HCT116 (cell line): ENCODE measurements at regions not wholly inside any gene's neighbourhood (a gene's known extent, or its start where the extent isn't known, plus 50 kb on each side); places are given as distances from the start of the nearest gene placed in this dataset.

Experiments
- ATAC-seq: fragments of 200-7000 bp; cut with Tn5 transposase; 2 replicates; pipeline ENCODE4 v1.9.1; 2020; ENCODE audit warnings: mild to moderate bottlenecking, moderate library complexity
- BruUV-seq: library from RNA; stranded (reverse); fragments of 400-500 nt; replicated peaks from 2 replicates; lab custom pipeline; 2021; lab: Mats Ljungman, UMichigan
- CTCF ChIA-PET: fragments of 300-600 bp; sonication (Branson Sonifier 250); formaldehyde crosslinking; loops from one replicate; lab custom pipeline; 2021; ENCODE audit warnings: antibody characterized with exemption; lab: Charles Lee
- POLR2A ChIA-PET: fragments of 300-600, 350-600 bp; sonication (Branson Sonifier 250); formaldehyde crosslinking; loops from one replicate; lab custom pipeline; 2021; ENCODE audit warnings: antibody characterized with exemption; lab: Charles Lee
- RAD21 ChIA-PET, 2 experiments: fragments of 300-600 bp; sonication (Branson Sonifier 250); formaldehyde crosslinking; loops; one replicate each; lab custom pipeline; 2023; ENCODE audit warnings: low total read pairs in 2 of 2; ENCODE audit not compliant: uncharacterized antibody in 2 of 2, unreplicated experiment in 2 of 2, low non-redundant PET in 1 of 2; lab: Charles Lee
- DNase-seq: peaks from one replicate; pipeline ENCODE4 v3.0.0-alpha.2; 2010; ENCODE audit warnings: low read depth, low spot score
- H2AFZ ChIP-seq: fragments of 200-600 bp; shearing (Covaris generic), sonication (generic); 2 replicates; pipeline ENCODE4 v1.6.1; 2017; ENCODE audit warnings: low read depth, mixed run types, mixed read lengths, antibody characterized with exemption, low read length; ENCODE audit not compliant: poor library complexity, severe bottlenecking
- H3K27ac ChIP-seq: 2 replicates; pipeline ENCODE4 v1.5.1; 2012; ENCODE audit warnings: low read depth, low read length
- H3K27me3 ChIP-seq: fragments of 200-600 bp; sonication (generic); 2 replicates; pipeline ENCODE4 v1.6.1; 2016; ENCODE audit warnings: mixed run types, low read length, mixed read lengths; ENCODE audit not compliant: insufficient read depth
- H3K36me3 ChIP-seq, 2 experiments: fragments of 200-500 bp in 1 of 2; fragments of 200-600 bp in 1 of 2; sonication (Bioruptor generic) in 1 of 2; sonication (generic) in 1 of 2; 2 replicates each; pipeline versions ENCODE4 v1.5.1 to v1.6.1; 2014 to 2016; ENCODE audit warnings: low read length in 2 of 2, inconsistent platforms in 1 of 2, mixed read lengths in 1 of 2, mixed run types in 1 of 2; ENCODE audit not compliant: insufficient read depth in 2 of 2, control insufficient read depth in 1 of 2
- H3K4me1 ChIP-seq, 2 experiments: fragments of 200-600 bp in 1 of 2; sonication (generic) in 1 of 2; 2 replicates each; pipeline versions ENCODE4 v1.5.1 to v1.6.1; 2012 to 2017; ENCODE audit warnings: low read length in 2 of 2, inconsistent platforms in 1 of 2, mild to moderate bottlenecking in 1 of 2, mixed read lengths in 1 of 2, mixed run types in 1 of 2, moderate library complexity in 1 of 2; ENCODE audit not compliant: insufficient read depth in 2 of 2, control insufficient read depth in 1 of 2
- H3K4me2 ChIP-seq: fragments of 200-600 bp; sonication (generic); 2 replicates; pipeline ENCODE4 v1.6.1; 2017; ENCODE audit warnings: mixed run types, low read length, mixed read lengths
- H3K4me3 ChIP-seq, 2 experiments: fragments of 200-600 bp in 1 of 2; sonication (generic) in 1 of 2; replicated peaks in 1 of 2; 2 replicates each; pipeline ENCODE4 v1.5.1; 2011 to 2016; ENCODE audit warnings: low read length in 2 of 2, control low read depth in 1 of 2, low read depth in 1 of 2, mild to moderate bottlenecking in 1 of 2, mixed read lengths in 1 of 2, mixed run types in 1 of 2
- H3K79me2 ChIP-seq: fragments of 200-600 bp; sonication (generic); 2 replicates; pipeline ENCODE4 v1.6.1; 2017; ENCODE audit warnings: mild to moderate bottlenecking, mixed run types, low read length, moderate library complexity, mixed read lengths; ENCODE audit not compliant: insufficient read depth
- H3K9ac ChIP-seq: fragments of 200-600 bp; sonication (generic); 2 replicates; pipeline ENCODE4 v1.6.1; 2016; ENCODE audit warnings: low read length, mixed read lengths
- H3K9me2 ChIP-seq: fragments of 200-600 bp; sonication (generic), shearing (Covaris generic); 2 replicates; pipeline ENCODE4 v1.6.1; 2017; ENCODE audit warnings: mixed run types, mild to moderate bottlenecking, moderate library complexity; ENCODE audit not compliant: insufficient read depth
- H3K9me3 ChIP-seq, 2 experiments: fragments of 200-500 bp in 1 of 2; fragments of 200-600 bp in 1 of 2; sonication (Bioruptor generic) in 1 of 2; sonication (generic) in 1 of 2; 2 replicates each; pipeline ENCODE4 v1.6.1; 2014 to 2017; ENCODE audit warnings: low read length in 2 of 2, mixed read lengths in 2 of 2, inconsistent platforms in 1 of 2, low read depth in 1 of 2, mild to moderate bottlenecking in 1 of 2, mixed run types in 1 of 2, moderate library complexity in 1 of 2; ENCODE audit not compliant: control insufficient read depth in 1 of 2, insufficient read depth in 1 of 2
- H4K20me1 ChIP-seq: fragments of 200-600 bp; sonication (generic), shearing (Covaris generic); 2 replicates; pipeline ENCODE4 v1.6.1; 2017; ENCODE audit warnings: mixed run types, mild to moderate bottlenecking, moderate library complexity; ENCODE audit not compliant: insufficient read depth
- ATF3 ChIP-seq: IDR thresholded peaks from 2 replicates; pipeline ENCODE4 v1.6.1; 2012
- CEBPB ChIP-seq: IDR thresholded peaks from 2 replicates; pipeline ENCODE4 v1.6.1; 2012; ENCODE audit warnings: low read depth
- CTCF ChIP-seq, 3 experiments: fragments of 200-600 bp in 1 of 3; sonication (generic) in 1 of 3; IDR thresholded peaks in 2 of 3; conservative IDR thresholded peaks in 1 of 3; 2 replicates each; pipeline ENCODE4 v1.5.1; 2012 to 2017; ENCODE audit warnings: low read depth in 2 of 3, low read length in 2 of 3, antibody characterized with exemption in 1 of 3, borderline replicate concordance in 1 of 3, control low read depth in 1 of 3, mild to moderate bottlenecking in 1 of 3, mixed read lengths in 1 of 3, mixed run types in 1 of 3, moderate library complexity in 1 of 3; ENCODE audit not compliant: insufficient read depth in 1 of 3
- EGR1 ChIP-seq: IDR thresholded peaks from 2 replicates; pipeline ENCODE4 v1.6.1; 2012; ENCODE audit warnings: low read depth
- ELF1 ChIP-seq: IDR thresholded peaks from 2 replicates; pipeline ENCODE4 v1.6.1; 2012; ENCODE audit warnings: low read depth, borderline replicate concordance
- EZH2 ChIP-seq: fragments of 200-600 bp; sonication (generic); IDR thresholded peaks from 2 replicates; pipeline ENCODE4 v1.6.1; 2017; ENCODE audit warnings: antibody characterized with exemption, mixed run types
- intact Hi-C: fragments of 100-400 bp; cut with micrococcal nuclease; formaldehyde crosslinking; loops from 2 replicates; pipeline ENCODE4 v1.10.0; 2022
- TF ChIP-seq, protein P1 (sequence below): IDR thresholded peaks from 2 replicates; pipeline ENCODE4 v1.6.1; 2012
- TF ChIP-seq, protein P2 (sequence below): IDR thresholded peaks from 2 replicates; pipeline ENCODE4 v1.6.1; 2012; ENCODE audit warnings: low read depth

GRCh38 chr9:12094046-12094445, 599.1 kb upstream of the TYRP1 start:
- no peak overlapping the region for H2AFZ ChIP-seq
- H3K79me2 ChIP-seq: no peaks in the 10 kb centered on the region
- H3K9ac ChIP-seq: no peak overlapping the region
- DNase-seq: no peak
- no TSS peak for BruUV-seq
- ChIA-PET CTCF (no interaction called here), RAD21 (no interaction called here), POLR2A (no interaction called here)
- H3K9me3 ChIP-seq: peaks cover 3 to 22% of the 10 kb centered on the region in 2 experiments; a peak in 2 of 4 replicates
- no peaks in the 10 kb centered on the region for H3K4me1 ChIP-seq
- no peak overlapping the region for H3K27ac ChIP-seq
- H3K9me2 ChIP-seq: no peaks in the 10 kb centered on the region
- no peaks in the 10 kb centered on the region for H3K27me3 ChIP-seq
- no peak overlapping the region for H3K4me3 ChIP-seq
- no peak overlapping the region for H3K4me2 ChIP-seq
- TF ChIP-seq, protein P1, sequence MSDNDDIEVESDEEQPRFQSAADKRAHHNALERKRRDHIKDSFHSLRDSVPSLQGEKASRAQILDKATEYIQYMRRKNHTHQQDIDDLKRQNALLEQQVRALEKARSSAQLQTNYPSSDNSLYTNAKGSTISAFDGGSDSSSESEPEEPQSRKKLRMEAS: no peak
- no peak for TF ChIP-seq EGR1
- TF ChIP-seq CEBPB: no peak
- no peak for TF ChIP-seq CTCF (IDR thresholded peaks at IDR 0.05 in 2 of 3, conservative IDR thresholded peaks at IDR 0.05 in 1 of 3; ENCODE audit: borderline replicate concordance in 1 of 3, insufficient read depth in 1 of 3, low read depth in 2 of 3, low read length in 2 of 3)
- no peak for TF ChIP-seq EZH2
- no peak for TF ChIP-seq ELF1
- no peak for TF ChIP-seq ATF3
- TF ChIP-seq, protein P2, sequence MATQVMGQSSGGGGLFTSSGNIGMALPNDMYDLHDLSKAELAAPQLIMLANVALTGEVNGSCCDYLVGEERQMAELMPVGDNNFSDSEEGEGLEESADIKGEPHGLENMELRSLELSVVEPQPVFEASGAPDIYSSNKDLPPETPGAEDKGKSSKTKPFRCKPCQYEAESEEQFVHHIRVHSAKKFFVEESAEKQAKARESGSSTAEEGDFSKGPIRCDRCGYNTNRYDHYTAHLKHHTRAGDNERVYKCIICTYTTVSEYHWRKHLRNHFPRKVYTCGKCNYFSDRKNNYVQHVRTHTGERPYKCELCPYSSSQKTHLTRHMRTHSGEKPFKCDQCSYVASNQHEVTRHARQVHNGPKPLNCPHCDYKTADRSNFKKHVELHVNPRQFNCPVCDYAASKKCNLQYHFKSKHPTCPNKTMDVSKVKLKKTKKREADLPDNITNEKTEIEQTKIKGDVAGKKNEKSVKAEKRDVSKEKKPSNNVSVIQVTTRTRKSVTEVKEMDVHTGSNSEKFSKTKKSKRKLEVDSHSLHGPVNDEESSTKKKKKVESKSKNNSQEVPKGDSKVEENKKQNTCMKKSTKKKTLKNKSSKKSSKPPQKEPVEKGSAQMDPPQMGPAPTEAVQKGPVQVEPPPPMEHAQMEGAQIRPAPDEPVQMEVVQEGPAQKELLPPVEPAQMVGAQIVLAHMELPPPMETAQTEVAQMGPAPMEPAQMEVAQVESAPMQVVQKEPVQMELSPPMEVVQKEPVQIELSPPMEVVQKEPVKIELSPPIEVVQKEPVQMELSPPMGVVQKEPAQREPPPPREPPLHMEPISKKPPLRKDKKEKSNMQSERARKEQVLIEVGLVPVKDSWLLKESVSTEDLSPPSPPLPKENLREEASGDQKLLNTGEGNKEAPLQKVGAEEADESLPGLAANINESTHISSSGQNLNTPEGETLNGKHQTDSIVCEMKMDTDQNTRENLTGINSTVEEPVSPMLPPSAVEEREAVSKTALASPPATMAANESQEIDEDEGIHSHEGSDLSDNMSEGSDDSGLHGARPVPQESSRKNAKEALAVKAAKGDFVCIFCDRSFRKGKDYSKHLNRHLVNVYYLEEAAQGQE: no peak
- TF ChIP-seq, all 23 proteins: peak for 0
- no peaks in the 10 kb centered on the region for H3K36me3 ChIP-seq
- H4K20me1 ChIP-seq: no peaks in the 10 kb centered on the region
- no peak for ATAC-seq
- intact Hi-C loops: no loop called here
